Endometrium (tissue), 2 donors: ENCODE measurements at regions not wholly inside any gene's neighbourhood (a gene's known extent, or its start where the extent isn't known, plus 50 kb on each side); places are given as distances from the start of the nearest gene placed in this dataset.

Experiments used
- FAIRE-seq: peaks from 2 replicates; lab custom pipeline; 2012; peaks lifted over from hg19 to GRCh38; lab: Jason Lieb, UNC
- donor health status: control.
- donor health status: control.

GRCh38 chr1:224846119-224846907 lies 83.2 kb upstream of the DNAH14 start:
- FAIRE-seq: no peak

DNA sequence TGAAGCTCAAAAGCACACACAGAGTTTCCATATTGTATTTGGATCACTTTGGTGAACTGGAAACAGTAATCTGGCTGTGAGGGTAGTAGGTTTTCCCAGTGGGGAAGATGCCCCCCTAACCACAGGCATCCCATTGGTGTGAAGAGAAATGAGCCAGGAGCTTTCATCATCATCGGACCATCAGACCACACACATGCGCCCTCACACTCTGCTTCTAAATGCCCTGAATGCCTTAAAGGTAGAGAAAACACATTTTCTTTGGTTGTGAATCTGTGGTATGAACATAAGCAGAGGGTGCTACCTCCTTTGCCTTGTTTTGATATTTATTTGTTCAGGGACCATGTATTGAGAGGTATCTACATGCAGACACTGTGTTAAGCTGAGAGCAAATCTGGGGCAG lies 79.0 kb upstream of the DNAH14 start:
- no peak for FAIRE-seq

- FAIRE-seq: no peak
These were observed 78.1 kb upstream of the DNAH14 start for GRCh38 chr1:224851210-224851847.

DNA sequence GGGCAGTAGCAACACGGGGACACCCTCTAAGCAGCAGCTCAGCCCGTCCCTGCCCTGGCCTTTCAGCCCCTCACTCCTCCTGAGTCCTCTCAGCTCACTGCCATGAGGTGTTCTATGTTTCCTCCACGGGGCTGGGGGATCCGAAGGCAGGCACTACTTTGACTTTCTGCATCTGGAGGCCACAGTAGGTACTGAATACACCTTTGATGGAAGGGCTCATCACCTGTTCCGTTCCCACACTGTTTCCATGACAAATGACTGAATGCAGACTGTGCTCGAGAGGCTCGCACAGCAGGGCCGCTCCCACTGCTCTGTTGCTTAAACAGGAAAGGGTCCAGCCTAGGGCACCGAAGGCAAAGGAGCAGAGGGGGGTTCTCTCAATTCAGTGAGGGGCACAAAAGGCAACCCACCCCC lies 77.6 kb upstream of the DNAH14 start:
- FAIRE-seq: no peak

DNA sequence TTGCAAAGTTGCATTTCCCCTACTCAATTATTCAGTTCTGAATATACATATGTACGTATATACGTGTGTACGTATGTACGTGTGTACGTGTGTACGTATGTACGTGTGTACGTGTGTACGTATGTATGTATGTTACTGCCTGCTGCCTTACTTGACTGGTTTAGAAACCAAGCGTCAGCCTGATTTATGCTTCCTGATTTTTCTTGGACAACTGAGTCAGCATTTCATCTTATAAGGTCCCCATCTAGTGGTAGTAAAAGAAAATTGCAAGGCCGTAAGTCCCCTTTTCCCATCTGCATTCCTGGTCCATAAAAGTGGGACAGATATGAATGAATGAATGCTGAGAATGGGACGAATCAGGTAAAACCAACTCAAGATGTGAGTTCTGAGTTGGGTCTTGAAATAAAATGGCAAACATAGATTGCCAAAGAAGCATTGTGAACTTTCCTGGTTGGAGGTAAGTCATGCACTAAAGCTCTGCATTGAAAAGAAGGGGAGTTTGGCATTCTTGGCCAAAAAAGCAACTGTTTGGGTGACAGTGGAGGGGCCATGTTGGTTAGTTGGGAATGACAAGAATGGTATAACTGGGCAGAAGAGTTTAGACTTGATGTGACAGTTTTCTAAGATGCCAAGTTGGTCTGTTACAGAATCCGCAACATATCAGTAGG lies 76.4 kb upstream of the DNAH14 start:
- FAIRE-seq: no peak

DNA sequence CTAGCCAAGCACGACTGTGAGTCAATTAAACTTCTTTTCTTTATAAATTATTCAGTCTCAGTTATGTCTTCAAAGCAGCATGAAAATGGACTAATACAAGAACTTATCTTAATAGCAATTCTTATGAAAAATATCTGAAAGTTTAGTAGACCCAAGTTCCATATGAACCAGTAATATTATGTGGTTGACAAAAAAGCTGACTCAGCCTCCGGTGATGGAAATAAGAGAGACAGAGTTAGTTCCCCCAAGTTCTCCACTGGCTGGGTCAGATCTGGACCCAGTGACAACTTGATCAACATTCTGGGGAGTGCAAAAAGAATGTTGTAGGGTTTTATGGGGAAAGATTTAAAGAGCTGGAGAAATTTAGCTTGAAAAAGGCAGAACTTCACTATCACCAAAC lies 72.5 kb upstream of the DNAH14 start:
- no peak for FAIRE-seq

GRCh38 chr1:224859651-224860050 lies 69.8 kb upstream of the DNAH14 start:
- no peak for FAIRE-seq

GRCh38 chr1:224860488-224861338 lies 68.8 kb upstream of the DNAH14 start:
- no peak for FAIRE-seq

DNA sequence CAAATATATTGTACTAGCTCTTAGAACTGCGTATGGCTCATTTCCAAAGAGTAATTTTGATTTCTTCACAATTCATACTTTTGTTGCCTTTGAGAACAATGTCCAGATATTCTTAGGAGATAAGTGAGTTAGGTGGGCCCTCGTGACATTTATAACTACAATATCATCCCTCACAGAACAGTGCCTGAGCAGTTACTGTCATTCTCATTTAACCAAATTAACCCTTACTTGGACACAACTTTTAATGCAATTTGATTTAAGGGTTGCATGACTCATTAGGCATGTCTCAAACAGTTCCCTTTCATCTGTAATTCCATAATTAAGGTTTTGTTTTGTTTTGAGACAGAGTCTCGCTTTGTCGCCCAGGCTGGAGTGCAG lies 68.1 kb upstream of the DNAH14 start:
- no peak for FAIRE-seq

- FAIRE-seq: no peak
These were observed 66.0 kb upstream of the DNAH14 start for GRCh38 chr1:224863486-224863885.

- FAIRE-seq: peak; percentile 23
These were observed 65.5 kb upstream of the DNAH14 start for GRCh38 chr1:224864006-224864405.

- FAIRE-seq: no peak
These were observed 64.0 kb upstream of the DNAH14 start for GRCh38 chr1:224865510-224865909.

- FAIRE-seq: no peak
These were observed 62.5 kb upstream of the DNAH14 start for GRCh38 chr1:224866940-224867339.

DNA sequence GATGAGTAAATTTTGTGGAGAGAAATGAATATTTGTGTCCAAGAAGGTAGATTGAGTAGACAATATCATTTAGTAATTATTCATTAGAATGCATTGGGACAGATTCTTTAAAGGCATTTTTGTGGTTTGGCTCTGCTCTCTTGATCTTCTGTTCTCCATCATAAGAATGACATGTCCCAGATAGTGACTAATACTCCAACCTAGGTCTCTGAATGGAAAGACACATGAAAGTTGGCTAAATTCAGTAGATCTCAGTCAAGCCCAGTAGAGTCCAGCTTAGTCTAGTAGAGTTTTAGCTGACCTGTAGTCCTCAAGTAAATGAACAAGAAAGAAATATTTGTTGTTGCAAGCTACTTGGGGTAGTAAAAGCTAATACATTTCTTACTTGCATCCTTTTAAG lies 61.8 kb upstream of the DNAH14 start:
- no peak for FAIRE-seq

DNA sequence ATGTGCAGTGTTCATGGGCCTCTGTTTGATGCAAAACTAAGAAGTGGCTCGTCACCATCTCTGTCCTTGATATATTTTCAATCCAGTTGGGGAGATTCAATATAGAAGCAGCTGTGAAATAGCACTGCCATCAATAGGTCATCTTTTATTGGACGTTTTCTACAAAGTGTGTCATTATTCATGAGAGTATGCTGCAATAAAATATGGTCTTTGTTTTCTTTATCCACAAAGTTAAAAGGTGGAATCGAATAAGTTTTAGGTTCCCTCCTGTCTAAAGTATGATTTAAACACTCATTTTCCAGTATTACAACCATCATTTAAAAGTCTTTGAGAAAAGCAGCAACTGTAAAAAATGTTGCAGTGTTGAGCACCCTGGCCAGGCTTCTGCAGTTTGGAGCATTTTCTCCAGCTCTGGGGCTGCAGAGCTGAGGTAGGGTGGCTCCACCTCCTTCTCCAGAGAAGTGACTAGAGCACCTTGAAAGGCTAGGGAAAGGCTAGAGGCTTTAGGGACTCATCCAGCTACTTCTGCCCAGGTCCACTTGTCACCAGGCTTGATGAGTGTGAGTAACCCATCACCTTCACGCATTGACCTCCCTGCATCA lies 56.5 kb upstream of the DNAH14 start:
- no peak for FAIRE-seq

DNA sequence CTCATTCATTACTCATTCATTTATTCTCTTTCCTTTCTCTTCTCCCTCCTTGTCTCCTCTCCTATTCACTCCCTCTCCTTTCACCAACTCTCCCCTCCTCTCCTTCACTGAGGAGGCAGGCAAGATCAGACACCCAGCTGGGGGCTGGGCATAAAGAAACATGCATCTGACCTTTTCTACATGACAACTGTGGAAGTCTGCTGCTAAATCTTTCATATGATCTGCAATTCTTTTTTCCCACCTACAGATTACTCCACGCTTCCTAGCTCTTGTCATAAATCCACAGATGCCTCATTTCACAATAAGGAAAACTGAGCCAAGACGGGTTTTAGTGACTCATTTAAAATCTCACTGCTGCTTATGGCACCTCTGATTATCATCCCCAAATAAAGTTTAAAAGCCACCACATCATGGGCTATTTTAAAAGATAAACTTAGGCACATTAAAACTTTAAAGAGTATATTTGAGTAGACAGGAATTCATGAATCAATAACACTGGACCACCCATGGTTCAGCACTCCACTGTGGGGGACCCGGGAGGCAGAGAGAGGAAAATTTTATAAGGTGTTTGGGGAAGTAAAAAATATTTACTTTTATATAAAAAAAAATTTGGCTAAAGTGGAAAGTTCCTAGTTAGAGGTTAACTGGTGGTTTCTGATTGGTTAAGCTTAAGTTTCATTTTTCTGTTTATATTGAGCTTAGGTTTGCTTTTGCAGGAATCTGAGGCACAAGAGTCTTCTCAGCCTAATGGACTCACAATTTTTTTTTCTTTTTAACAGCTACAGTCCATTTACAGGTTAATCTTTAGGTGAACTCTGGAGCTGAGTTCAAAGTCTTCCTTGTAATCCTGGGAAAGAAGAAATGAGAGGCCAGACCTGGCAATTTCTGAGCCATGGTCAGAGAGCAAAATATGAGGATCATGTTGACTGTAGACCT lies 55.8 kb upstream of the DNAH14 start:
- FAIRE-seq: peak; percentile 94

- no peak for FAIRE-seq
These were observed 54.7 kb upstream of the DNAH14 start for GRCh38 chr1:224874775-224875174.

- FAIRE-seq: no peak
These were observed 50.2 kb upstream of the DNAH14 start for GRCh38 chr1:224879162-224879803.
